Tibial nerve (tissue), 4 donors: ENCODE measurements at regions not wholly inside any gene's neighbourhood (a gene's known extent, or its start where the extent isn't known, plus 50 kb on each side); places are given as distances from the start of the nearest gene placed in this dataset.
"Not testable (repeated sequence)": the region's sequence is repeated elsewhere in the genome, so short reads cannot be mapped to it uniquely, and the experiment has no call there.

Experiments
- DNase-seq, 2 donors: peaks; one replicate each; pipeline ENCODE4 v3.0.0-alpha.2; 2019; ENCODE audit warnings: low spot score in 2 of 2
- H3K27ac ChIP-seq, 4 donors: fragments of 200-600 bp; sonication (generic) in 3 of 4; one replicate each; pipeline ENCODE4 v1.5.1; 2017 to 2019; ENCODE audit warnings: mild to moderate bottlenecking in 1 of 4
- H3K27me3 ChIP-seq, 2 donors: fragments of 200-600 bp; sonication (generic) in 1 of 2; one replicate each; pipeline versions ENCODE4 v1.5.1 to v1.6.0; 2017 to 2019
- H3K36me3 ChIP-seq, 3 donors: fragments of 200-600 bp; sonication (generic); one replicate each; pipeline ENCODE4 v1.5.1; 2018 to 2019
- H3K4me1 ChIP-seq, 4 donors: fragments of 200-600 bp; sonication (generic) in 3 of 4; one replicate each; pipeline ENCODE4 v1.5.1; 2017 to 2019
- H3K4me3 ChIP-seq, 4 donors: fragments of 200-600 bp; sonication (generic) in 3 of 4; one replicate each; pipeline ENCODE4 v1.5.1; 2017 to 2019; ENCODE audit warnings: mild to moderate bottlenecking in 1 of 4, moderate library complexity in 1 of 4
- H3K9me3 ChIP-seq, 4 donors: fragments of 200-600 bp; sonication (generic) in 3 of 4; one replicate each; pipeline ENCODE4 v1.5.1; 2017 to 2019
- CTCF ChIP-seq, 5 experiments: fragments of 200-600 bp in 3 of 5; fragments of 450-650 bp in 2 of 5; sonication (generic) in 3 of 5; IDR thresholded peaks; one replicate each; pipeline ENCODE4 v1.5.1; 2016 to 2019; ENCODE audit warnings: antibody characterized with exemption in 5 of 5, mild to moderate bottlenecking in 3 of 5, moderate library complexity in 2 of 5
- EP300 ChIP-seq, 2 donors: sonication (generic); formaldehyde crosslinking; IDR thresholded peaks; one replicate each; pipeline ENCODE4 v1.6.1; 2017; ENCODE audit warnings: antibody characterized with exemption in 2 of 2, mild to moderate bottlenecking in 1 of 2
- POLR2A ChIP-seq, 2 donors: fragments of 450-650 bp; IDR thresholded peaks; one replicate each; pipeline ENCODE4 v1.6.1; 2017; ENCODE audit warnings: antibody characterized with exemption in 2 of 2, mild to moderate bottlenecking in 2 of 2, moderate library complexity in 2 of 2
- whole genome bisulfite sequencing, 2 donors: methylation state at CpG; one replicate each; pipeline ENCODE4 v1.1.5; 2018; 5-methylcytosine and 5-hydroxymethylcytosine counted together

- Histone ChIP-seq H3K4me1 (no peaks in the 10 kb centered on the region), H3K27ac (no peak overlapping the region), H3K4me3 (no peak overlapping the region), H3K27me3 (no peaks in the 10 kb centered on the region), H3K9me3 (peaks cover 0 to 11% (median 2%) of the 10 kb centered on the region in 4 donors), H3K36me3 (no peaks in the 10 kb centered on the region)
- no peak for TF ChIP-seq CTCF (IDR thresholded peaks at IDR 0.05)
- TF ChIP-seq EP300 (IDR thresholded peaks at IDR 0.05): no peak
- TF ChIP-seq POLR2A (IDR thresholded peaks at IDR 0.05): no peak
- DNase-seq: no peak
Observed at GRCh38 chr12:46698003-46698402, 127.8 kb downstream of the SLC38A4 start.

GRCh38 chr12:46693518-46693917, 132.3 kb downstream of the SLC38A4 start:
- WGBS, 2 donors: 70 to 74% methylated on average over 2 of the region's 2 CpGs
- no peak overlapping the region for H3K27ac ChIP-seq

GRCh38 chr12:46693034-46693433, 132.8 kb downstream of the SLC38A4 start:
- no peak for DNase-seq
- no peaks in the 10 kb centered on the region for H3K4me1 ChIP-seq
- TF ChIP-seq EP300 (IDR thresholded peaks at IDR 0.05) (no peak), CTCF (IDR thresholded peaks at IDR 0.05) (no peak), POLR2A (IDR thresholded peaks at IDR 0.05) (no peak)
- no peaks in the 10 kb centered on the region for H3K36me3 ChIP-seq
- WGBS, 2 donors: 76 to 79% methylated on average over 4 of the region's 4 CpGs
- H3K27ac ChIP-seq: no peak overlapping the region
- peaks cover 0 to 6% (median 2%) of the 10 kb centered on the region in 4 donors for H3K9me3 ChIP-seq
- H3K27me3 ChIP-seq: no peaks in the 10 kb centered on the region
- H3K4me3 ChIP-seq: no peak overlapping the region

More at GRCh38 chr12:46693518-46693917, 132.3 kb downstream of the SLC38A4 start:
- H3K27me3 ChIP-seq: no peaks in the 10 kb centered on the region
- TF ChIP-seq POLR2A (IDR thresholded peaks at IDR 0.05) (no peak), CTCF (IDR thresholded peaks at IDR 0.05) (no peak), EP300 (IDR thresholded peaks at IDR 0.05) (no peak)
- peaks cover 0 to 10% (median 2%) of the 10 kb centered on the region in 4 donors for H3K9me3 ChIP-seq
- no peak overlapping the region for H3K4me3 ChIP-seq
- no peaks in the 10 kb centered on the region for H3K36me3 ChIP-seq
- no peak for DNase-seq
- H3K4me1 ChIP-seq: no peaks in the 10 kb centered on the region

- Histone ChIP-seq H3K9me3 (peaks cover 0 to 4% (median under 1%) of the 10 kb centered on the region in 4 donors), H3K4me3 (no peak overlapping the region), H3K27ac (no peak overlapping the region), H3K27me3 (no peaks in the 10 kb centered on the region), H3K4me1 (no peaks in the 10 kb centered on the region), H3K36me3 (no peaks in the 10 kb centered on the region)
- DNase-seq: no peak
- no peak for TF ChIP-seq POLR2A (IDR thresholded peaks at IDR 0.05)
- TF ChIP-seq CTCF (IDR thresholded peaks at IDR 0.05): no peak
- TF ChIP-seq EP300 (IDR thresholded peaks at IDR 0.05): no peak
- WGBS, 2 donors: 78 to 85% methylated on average over 3 of the region's 3 CpGs
Observed at GRCh38 chr12:46692606-46693005, 133.2 kb downstream of the SLC38A4 start.

- Histone ChIP-seq H3K36me3 (no peaks in the 10 kb centered on the region), H3K9me3 (no peaks in the 10 kb centered on the region), H3K27ac (no peak overlapping the region), H3K4me3 (no peak overlapping the region), H3K4me1 (no peaks in the 10 kb centered on the region), H3K27me3 (no peaks in the 10 kb centered on the region)
- DNase-seq: no peak
- TF ChIP-seq CTCF (IDR thresholded peaks at IDR 0.05) (no peak), POLR2A (IDR thresholded peaks at IDR 0.05) (no peak), EP300 (IDR thresholded peaks at IDR 0.05) (no peak)
- 77% methylated on average over 3 of the region's 3 CpGs for WGBS, 2 donors
Observed at GRCh38 chr12:46686267-46686942, 139.4 kb downstream of the SLC38A4 start.

- not testable (repeated sequence) for H3K4me1 ChIP-seq, H3K9me3 ChIP-seq, H3K27me3 ChIP-seq, DNase-seq, H3K4me3 ChIP-seq, H3K27ac ChIP-seq, H3K36me3 ChIP-seq
- 91 to 97% methylated on average over 3 of the region's 3 CpGs for WGBS, 2 donors
Observed at GRCh38 chr12:46684243-46684642, 141.6 kb downstream of the SLC38A4 start.
